HG03432 (cell line): ENCODE measurements at regions not wholly inside any gene's neighbourhood (a gene's known extent, or its start where the extent isn't known, plus 50 kb on each side); places are given as distances from the start of the nearest gene placed in this dataset.

Source experiments
- ATAC-seq: cut with Tn5 transposase; IDR thresholded peaks from one replicate; pipeline ENCODE4 v1.9.1; 2021; ENCODE audit warnings: mild to moderate bottlenecking, moderate library complexity; ENCODE audit not compliant: unreplicated experiment

DNA sequence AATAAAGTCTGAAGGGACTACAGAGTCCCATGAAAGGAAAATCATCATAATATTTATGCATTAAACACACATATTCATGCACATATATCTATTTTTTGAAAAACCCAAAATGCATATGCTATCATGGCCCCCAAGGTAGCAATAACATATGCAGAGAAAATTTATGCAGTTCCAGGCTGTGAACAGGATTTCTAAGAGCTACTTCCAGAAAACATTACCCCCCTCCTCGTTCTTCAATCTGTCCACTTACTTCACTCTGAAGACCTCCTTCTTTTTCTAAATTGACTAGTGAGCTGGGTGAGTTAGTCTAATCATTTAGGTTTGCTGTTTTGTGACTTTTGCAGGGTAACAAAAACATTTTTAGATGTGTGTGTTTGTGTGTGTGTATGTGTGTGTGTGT lies 376.4 kb upstream of the ZEB2 start:
- no peak for ATAC-seq

DNA sequence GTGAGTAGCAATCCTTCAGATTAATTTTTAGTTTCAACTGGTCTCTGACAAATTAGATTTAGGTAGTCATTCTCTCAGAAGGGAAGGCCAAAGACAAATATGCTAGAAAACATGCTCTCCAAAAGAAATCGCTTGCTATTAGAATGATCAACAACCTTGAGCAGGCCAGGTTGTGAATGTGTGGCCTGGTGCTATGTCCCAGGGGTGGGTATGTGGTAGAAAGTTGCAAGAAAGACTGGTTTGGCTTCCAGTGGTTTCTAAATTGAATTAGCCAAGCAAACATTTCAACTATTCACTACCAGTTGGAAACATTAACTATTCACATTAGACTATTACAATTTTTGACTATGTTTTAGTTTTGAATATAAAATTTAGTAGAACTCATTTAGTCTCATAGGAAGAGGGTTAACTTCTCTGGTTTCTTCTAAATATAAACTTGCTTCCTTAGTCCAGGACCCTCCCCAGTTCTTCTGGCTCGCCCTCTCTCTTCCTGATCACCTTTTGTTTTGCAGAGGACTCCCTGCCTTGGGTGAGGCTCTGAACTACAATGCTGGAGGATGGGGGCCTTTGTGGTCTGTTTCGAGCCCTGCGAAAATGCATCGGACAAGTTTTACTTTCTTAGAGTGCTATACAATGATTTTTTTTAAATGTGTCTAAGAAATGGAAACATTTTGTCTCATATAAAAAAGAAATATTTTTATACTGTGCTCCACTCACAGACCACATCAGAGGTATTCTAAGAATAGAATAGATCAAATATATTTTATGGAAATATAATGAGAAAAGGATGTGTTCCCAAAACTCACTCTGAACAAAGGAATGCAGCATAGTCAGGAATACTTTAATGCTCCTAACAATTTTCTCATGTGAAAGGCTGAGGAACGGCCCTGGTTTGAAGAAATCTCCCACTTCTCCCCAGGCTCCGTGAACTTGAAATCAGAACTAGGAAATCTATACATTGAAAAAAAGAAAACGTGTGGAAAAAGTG lies 375.0 kb upstream of the ZEB2 start:
- ATAC-seq, result no peak

DNA sequence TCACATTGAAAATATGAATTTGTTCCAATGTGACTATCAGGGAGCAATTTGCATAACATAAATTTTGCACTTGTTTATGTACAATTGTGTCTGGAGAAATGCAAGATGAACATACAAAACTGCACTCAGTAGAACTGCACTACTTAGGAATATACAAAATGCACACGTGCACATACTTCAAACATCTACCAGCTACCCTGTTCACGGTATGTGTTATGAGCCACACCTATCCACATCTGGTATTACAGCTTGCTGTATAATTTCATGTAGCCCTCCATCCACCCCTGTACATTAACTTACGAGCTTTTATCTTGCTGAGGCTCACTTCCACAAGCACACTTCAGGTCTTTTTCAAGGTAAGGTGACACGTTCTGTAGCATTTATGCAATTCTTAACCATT lies 373.5 kb upstream of the ZEB2 start:
- ATAC-seq, result no peak

DNA sequence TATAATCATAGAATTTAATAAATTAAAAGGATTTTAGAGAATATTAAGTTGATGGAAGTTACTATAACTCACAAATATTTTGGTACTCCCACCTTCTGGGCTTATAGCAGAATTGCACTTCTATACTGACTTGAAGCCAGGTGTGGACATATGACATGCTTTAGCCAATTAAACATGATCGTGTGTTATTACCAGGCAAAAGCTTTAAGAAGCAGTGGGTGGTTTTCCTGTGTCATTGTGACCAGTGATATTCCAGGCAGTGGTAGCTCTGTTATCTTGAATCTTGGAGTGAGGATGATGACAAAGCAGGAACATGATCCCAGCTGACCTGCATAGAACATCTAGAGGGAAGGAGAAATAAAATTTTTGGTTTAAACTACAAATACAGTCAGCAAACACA lies 370.9 kb upstream of the ZEB2 start:
- peak; percentile 52 for ATAC-seq

DNA sequence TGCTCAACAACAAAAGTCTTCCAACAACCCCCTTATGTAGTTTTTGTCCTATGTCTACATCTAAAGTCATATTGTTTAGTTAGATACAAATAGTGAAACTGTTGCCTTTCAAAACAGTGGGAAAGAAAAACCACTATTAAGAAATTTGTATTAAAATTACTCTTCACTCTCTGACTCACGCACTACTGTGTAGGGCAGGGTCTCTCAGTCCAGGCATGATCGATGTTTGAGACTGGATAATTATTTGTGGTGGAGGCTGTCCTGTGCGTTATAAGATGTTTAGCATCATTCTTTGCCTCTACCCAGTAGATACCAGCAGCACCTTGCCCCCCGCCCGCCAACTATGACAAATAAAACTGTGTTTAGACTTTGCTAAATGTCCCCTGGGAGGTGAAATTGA lies 369.4 kb upstream of the ZEB2 start:
- ATAC-seq, result no peak

DNA sequence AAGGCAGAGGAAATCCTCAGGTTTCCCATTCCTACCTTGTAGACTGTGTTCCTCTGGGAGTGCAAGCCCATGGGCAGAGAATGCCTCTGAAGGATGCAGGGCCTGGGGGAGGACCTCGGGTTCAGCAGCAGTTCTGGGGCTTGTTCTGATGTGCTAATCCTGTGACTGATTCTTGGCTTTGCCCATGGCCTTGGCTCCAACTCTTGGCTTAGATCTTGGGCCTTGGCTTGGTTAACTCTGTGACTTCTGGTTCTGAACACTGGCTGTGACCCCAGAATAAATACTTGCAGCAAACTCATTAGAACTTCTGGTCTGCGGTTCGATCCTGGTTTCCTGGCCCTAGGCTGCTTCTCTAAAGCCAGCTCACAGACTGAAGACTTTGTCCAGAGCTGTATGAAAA lies 366.9 kb upstream of the ZEB2 start:
- no peak for ATAC-seq

DNA sequence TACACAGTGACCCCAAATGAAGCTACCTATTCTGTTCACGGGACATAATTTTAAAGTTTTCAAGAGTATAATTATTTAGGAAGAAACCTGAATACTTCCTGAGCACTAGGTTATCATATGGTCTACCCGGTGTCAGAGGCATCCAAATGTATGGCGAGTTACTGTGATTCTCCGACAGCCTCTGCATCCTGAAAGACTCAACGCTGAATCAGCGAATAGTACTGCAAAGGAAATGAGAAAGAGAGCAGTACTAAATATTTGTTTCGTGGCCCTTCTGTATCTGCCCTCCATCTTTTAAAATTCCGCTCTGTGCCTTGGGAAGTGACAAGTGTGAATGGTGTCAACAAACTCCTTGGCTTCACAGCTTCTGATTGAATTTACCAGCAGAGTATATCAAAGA lies 358.0 kb upstream of the ZEB2 start:
- no peak for ATAC-seq

DNA sequence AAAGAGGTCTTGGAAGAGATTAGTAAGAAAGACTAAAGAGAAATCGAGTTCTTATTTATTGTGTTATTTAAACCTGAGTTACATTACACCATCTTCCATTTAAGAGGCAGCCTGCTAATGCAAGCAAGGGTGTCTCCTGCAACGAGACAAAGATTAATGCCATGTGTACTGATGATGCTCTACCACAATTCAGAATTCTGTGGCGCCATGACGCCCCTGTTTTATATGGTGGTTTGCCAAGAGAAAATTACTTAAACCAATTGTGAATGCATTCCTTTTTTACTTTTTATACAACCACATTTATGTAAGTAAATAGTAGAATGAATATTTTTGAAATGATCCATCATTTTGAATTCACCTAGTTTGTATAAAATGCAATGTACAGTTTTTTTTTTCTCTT lies 356.1 kb upstream of the ZEB2 start:
- no peak for ATAC-seq

DNA sequence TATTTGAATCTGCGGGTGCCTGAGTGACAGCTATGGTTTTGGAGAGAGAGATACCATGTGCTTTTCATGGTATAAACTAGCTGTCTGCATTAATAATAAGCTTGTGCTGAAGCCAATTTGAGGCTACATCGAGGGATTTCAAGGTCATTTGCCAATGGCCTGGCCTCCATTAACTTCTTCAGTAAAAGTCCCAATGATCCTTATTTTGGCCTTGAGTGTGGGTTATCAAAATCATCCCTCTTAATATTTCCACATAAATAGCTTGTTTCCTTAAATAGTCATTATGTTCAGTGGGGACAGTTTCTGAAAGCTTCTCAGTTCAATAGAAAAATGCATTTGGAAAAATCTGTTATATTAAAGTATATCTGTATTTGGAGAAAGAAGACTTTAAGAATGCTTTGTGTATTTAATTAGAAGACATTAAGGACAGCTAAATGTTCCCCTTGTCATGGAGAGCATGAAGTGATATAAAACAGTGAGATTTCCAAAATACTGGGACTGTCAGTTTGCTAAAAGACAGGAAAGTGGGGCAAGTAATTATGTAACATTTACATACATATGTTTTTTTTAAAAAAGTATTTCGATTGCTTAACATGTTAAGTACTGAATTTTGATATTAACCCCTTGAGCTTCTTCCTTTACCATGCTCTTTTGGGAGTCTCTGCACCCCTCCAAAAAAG lies 355.5 kb upstream of the ZEB2 start:
- no peak for ATAC-seq

DNA sequence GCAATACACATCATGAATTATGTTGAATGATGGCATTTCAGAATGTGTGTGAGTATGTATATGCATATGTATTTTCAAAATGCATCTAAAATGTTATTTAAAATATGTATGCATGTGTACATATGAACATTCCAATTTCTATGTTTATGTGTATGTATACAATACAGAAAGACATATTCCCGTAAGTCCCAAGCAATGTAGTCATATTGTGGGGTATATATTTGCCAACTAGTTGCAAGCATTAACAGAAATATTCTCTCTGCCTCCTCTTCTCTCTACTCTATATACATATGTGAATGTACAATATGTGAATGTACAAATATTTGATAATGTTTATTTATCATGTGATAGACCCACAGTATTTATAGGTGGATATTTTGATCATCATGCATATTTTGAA lies 345.8 kb upstream of the ZEB2 start:
- no peak for ATAC-seq

DNA sequence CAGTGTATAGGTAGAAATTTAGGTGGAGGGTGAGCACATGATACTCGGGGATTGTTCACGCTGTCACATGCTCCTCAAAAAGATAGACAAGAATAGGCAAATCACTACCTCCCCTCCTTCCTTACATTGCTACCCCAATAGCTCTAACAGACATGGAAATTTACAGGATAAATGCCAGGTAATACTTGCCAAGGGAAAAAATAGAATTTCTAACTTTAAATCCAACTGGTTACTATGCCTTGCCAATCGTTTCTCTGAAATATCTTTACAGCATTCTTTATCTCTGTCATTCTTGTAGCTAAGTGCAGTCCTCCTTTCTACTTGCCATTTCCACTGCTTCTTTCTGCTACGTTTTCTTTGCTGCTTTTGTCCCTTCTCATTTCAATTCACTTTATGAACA lies 339.8 kb upstream of the ZEB2 start:
- no peak for ATAC-seq

DNA sequence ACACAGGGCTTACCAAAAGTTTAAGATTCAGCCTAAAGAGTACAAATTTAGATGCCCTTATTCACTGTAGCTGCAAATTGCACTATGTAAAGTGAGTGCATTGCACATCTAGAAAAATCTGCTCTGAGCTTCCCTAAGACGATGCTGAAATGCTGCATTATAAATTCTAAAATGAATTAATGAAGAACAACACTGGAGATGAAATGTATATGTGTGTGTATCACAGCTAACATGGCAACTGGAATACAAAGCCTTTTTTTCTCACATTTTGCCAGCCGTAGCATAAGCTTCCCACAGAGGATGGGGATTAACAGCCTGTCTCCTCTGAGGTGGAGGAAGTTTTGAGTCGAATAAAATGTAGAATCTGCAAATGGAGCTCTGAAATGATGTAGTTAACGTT lies 338.3 kb upstream of the ZEB2 start:
- ATAC-seq, result no peak

DNA sequence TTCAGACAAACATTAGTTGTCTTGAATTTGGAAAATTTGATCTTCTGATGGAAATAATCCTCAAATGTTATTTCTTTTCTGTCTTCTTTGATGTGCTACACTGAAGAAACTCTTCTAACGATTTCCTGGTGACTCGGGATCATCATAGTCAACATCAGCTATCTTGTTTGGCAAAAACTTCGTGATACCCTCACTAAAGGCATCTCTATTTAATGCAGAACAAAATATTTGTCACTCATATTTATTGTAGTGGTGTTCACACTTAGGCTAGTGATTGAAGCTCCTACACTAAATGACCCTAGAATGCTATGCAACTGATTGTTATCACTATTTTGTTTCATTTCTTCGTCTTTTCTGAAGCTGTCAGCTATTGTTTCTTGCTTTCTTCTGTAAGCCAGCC lies 334.7 kb upstream of the ZEB2 start:
- ATAC-seq, result no peak

DNA sequence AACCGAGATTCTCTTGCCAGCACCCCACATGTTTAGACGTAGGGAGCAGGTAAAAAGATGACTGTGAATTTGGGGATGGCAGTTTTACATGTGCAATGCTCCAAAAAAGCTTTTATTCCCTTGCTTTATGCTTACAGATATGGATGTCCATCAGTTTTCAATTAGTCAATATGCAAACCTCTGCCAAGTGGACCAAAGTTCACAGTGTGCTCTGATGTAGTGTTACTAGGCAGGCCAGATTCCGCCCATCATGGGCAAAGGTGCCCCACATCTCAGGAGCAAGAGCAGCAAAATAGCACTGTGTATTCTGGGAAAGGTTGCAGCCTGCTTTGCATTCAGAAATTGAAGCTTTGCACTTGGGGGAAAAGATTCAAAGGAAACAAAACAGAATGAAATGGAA lies 329.7 kb upstream of the ZEB2 start:
- no peak for ATAC-seq

DNA sequence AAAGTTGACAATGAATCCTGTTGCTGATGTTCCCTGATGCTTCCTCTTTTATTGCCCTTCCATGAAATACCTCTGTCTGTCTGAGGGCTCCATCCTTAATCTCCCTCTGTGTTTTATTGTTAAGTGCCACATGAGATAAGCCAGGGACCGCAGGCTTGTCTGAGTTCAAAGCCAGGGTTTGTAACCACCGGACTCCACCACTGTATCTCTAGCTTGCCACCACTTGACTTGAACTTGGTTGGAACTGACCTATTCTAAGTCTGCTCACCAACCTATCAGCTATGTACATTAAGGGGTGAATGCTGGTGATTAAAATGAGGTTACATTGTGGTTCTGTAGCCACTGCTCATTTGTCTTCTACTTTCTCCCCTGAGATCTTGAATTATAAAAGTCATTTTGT lies 328.5 kb upstream of the ZEB2 start:
- ATAC-seq, result no peak

DNA sequence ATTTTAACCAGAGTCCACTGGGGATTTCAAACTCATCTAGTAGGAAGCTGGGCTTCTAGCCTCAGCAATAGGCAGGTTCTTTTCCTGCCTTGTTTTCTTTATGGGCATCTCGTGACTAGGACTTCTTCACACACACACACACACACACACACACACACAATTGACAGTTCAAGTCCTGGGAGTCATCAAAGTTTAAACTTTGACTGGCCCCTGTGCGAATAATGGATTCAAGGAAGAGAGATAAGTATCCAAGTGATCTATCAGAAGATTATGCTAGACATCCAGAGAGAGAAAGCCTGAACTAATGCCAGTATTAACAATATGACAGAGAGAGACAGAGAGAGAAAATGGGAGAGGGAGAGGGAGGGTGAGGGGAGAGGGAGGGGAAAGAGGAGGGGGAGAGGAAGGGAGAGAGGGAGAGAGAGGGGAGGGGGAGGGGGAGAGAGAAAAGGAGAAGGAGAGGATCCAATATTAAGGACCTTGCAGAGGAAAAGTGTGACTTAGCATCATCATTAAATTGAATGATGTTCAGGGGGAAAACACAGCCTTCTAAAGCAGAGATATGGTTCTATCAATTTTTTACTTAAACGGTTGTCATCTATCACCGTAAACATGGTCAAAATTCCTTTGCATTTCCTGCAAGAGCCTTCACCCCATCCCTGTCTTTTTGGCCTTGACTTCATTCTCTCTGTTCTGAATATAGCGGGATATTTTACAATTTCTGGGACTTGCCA lies 327.6 kb upstream of the ZEB2 start:
- ATAC-seq, result no peak

DNA sequence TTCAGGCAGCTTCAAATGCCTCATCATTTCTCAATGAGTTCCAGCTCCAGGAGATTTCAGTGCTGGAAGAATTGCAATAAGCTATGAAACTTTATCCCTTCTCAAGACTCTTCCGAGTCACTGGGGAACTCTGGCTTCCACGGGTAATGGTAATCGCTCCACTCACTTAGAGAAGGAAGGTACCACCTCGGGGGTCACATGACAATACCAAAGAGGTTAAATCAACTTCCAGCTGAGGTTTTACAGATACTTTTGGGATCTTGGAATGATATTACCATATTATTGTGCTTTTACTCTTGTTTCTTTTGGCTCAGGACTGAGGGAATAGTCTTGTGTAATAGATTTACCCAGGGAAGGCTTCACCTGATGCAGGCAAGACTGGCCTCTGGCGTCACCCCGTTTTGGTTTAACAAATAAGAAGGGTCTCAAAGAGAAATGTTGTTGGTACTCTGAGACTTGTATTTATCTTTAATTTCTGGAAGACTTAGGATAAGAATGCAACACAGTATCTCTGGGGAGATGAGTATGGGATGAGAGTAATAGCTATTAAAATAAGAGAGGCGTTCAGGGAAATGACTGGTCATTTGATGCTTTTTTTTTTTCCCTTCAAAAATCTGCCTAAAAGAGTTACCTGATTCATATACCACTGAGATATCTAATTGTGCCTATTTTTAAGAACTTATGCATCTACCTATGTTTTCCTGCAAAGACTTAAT lies 316.9 kb upstream of the ZEB2 start:
- no peak for ATAC-seq

DNA sequence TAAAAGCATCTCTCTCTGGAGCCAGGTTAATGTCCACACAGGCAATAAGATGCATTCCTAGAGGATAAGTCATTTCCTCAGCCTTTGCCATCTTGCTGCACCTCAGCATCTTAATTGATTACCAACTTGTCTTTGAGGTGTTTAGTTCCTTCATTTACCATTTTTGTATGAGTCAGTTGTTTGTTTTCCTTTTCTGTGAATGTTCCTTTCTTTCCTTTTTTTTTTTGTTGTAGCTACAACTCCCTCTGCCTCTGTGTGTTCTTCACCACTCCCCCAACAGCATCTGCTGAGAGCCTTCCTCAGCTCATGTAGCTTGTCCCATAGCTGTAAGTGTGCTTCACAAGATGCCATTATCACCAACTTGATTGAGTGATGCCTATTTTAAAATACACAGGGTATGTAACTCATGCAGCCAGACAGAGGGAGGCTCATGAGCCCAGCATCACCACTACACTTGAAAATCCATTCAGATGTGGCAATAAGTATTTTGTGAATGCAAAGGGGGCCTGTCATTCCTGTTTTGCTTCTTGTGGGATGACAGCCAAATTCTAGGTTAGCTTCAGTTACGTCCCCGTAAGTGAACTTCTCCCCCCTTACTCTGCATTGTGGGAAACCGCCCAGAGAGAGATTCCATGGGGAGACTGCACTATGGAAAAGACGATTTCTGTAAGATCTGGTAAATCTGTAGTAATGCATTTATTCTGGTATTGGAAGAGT lies 315.9 kb upstream of the ZEB2 start:
- no peak for ATAC-seq

DNA sequence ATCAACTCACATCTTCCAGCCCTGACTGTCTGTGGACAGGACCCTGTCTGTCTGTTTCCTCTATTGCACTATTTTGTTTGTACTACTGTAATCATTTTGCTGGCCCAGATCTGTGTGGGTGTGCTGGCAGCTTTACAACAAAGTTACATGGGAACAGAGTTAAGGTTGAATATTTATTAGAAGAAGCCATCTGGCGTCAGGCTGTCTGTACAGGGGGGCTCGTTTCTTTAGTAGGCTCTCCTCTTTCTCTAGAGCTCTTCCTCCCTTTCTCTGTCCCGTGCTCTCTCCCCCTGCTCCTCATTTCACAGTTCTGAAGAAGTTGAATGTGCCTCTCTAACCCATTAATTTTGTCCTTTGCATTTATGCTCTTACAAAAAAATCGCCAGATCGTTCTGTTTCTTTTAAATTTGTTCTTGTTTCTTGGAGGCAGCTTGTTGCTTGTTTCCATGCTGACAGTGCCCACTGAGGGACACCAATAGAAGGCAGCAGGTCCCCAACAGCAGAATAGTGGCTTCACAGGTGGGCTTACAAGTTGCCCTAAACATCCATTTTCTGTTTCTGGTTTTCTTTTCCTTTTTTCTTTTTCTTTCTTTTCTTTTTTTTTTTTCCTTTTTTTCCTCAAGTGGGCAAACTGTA lies 315.2 kb upstream of the ZEB2 start:
- no peak for ATAC-seq

DNA sequence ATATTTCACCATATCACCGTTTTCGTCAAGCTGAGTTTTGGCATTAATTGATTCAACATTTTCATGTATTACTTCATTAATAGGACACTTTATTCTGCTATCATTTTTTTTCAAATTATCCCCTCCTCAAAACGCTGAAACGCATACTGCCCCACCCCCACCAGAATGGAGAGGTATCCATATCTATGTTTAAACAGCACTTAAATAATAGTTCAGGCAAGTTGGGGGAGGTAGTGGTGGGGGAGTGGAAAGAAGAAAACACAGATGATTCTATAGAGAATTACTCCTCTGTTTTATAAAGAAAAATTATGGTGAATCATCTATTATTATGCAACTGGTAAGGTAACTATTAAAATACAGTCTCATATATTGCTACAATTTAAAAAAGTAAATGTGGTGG lies 314.4 kb upstream of the ZEB2 start:
- no peak for ATAC-seq
